ENCODE measurements at regions not wholly inside any gene's neighbourhood (a gene's known extent, or its start where the extent isn't known, plus 50 kb on each side); places are given as distances from the start of the nearest gene placed in this dataset.

DNA sequence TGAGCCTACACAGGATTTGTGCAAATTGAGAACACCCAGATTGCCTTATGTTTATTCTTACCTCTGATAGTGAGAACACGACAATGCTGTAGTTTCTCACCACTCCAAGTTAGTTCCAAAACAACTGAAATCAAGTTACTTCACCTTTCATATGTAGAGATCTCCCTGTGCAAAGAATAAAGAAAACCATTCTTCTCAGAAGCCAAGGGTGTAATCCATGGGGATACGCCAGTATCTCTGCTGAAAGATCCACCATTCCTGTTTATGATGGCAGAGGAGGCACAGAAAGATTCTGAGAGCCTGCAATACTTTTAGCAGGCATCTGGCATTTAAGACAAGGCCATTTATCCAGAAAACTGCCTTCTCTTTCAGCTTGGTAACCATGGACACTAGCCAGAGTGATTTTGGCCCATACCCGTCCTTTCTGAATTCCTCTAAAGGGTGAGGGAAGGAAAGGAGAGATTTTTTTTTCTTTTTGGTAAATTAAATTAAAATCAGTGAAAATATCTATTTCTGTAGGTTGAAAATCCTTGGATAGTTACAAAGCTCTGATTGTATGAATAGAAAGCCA is 355.4 kb upstream of the FAR2 start:
- no peak for DNase-seq (ENCODE audit: low read depth)
- no peak for TF ChIP-seq CTCF (IDR thresholded peaks at IDR 0.05; ENCODE audit: low read depth, low read length, missing control alignments)
- H3K4me3 ChIP-seq (ENCODE audit: low read depth, low read length) = no peak overlapping the region

GRCh38 chr12:28794211-28794610 is 354.9 kb upstream of the FAR2 start:
- no peak for DNase-seq (ENCODE audit: low read depth)
- TF ChIP-seq CTCF (IDR thresholded peaks at IDR 0.05; ENCODE audit: low read depth, low read length, missing control alignments) = no peak

DNA sequence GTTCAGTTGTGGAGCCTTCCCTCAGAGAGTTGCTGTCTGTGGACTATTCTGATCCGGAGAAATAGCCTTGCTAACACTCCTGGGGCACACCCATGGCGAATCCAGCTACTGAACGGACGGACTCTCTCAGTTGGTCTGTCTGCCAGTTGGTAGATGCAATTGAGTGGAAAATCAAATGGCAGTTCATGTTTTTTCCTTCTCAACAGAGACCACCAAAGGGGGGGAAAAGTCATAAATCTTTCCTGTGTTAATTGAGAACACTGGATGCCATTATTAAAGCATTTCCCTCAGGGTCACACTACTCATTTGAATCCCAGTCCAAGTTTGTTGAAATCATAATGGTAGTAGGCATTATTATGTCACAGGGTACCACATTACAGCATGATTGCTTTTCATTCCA is 354.3 kb upstream of the FAR2 start:
- no peak for TF ChIP-seq CTCF (IDR thresholded peaks at IDR 0.05; ENCODE audit: low read depth, low read length, missing control alignments)
- H3K4me3 ChIP-seq (ENCODE audit: low read depth, low read length) = no peak overlapping the region
- no peak for DNase-seq (ENCODE audit: low read depth)

More at GRCh38 chr12:28794211-28794610, 354.9 kb upstream of the FAR2 start:
- no peak overlapping the region for H3K4me3 ChIP-seq (ENCODE audit: low read depth, low read length)

DNA sequence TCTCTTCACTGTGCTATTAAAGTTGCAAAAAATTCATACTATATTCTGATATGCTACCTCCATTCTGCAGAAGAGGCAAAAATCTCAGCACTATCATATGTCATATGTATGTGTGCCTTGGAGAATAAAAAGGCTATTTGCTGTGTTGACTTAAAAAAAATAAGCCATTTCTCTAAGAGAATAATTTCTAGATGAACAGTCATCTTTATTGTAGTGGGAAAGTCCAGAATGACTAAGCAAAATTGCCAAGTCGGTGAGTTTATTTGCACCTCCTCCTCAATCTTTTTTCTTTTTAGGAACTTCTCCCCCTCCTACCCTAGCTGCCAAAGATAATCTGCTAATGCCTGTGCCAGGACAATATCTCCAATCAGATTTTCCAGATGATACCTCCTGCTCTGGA is 353.8 kb upstream of the FAR2 start:
- no peak for TF ChIP-seq CTCF (IDR thresholded peaks at IDR 0.05; ENCODE audit: low read depth, low read length, missing control alignments)
- no peak overlapping the region for H3K4me3 ChIP-seq (ENCODE audit: low read depth, low read length)
- DNase-seq (ENCODE audit: low read depth) = no peak

DNA sequence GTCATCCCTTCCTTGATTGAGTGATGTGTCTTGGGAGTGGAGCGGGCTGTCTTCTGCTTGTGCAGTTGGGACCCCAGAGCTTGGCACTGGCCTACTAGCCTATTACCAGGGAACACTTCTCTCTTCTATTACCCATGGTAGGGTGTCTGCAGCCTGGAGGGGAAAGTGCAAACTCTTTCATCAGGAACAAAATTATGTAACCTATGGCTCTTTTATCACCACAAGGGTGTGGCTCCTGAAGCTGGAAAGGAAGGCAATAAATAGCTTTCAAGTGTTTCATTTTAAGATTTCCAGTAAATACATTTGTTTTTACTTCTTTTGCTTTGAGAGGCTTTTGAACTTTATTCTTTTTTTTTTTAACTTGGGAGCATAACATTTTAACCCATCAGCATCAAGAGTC is 349.7 kb upstream of the FAR2 start:
- DNase-seq (ENCODE audit: low read depth) = no peak
- no peak overlapping the region for H3K4me3 ChIP-seq (ENCODE audit: low read depth, low read length)
- no peak for TF ChIP-seq CTCF (IDR thresholded peaks at IDR 0.05; ENCODE audit: low read depth, low read length, missing control alignments)

DNA sequence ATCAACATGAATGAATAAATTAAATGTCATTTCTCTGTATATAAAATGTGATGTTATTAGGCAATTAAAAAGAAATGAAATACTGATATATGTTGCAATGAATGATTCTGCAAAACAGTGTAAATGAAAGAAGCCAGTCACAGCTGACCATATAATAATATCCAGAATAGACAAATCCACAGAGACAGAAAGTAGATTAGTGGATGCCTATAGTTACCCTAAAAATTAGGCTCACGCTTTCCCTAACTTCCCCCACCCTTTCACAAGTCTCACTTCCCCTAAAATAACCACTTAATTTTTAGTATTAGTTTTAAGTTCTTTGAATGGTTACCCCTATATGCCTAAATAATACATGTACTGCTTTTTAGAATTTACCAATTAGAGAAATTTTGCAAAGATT is 348.9 kb upstream of the FAR2 start:
- TF ChIP-seq CTCF (IDR thresholded peaks at IDR 0.05; ENCODE audit: low read depth, low read length, missing control alignments) = no peak

GRCh38 chr12:28802706-28803438 is 346.2 kb upstream of the FAR2 start:
- H3K4me3 ChIP-seq (ENCODE audit: low read depth, low read length) = no peak overlapping the region
- DNase-seq (ENCODE audit: low read depth) = no peak
- no peak for TF ChIP-seq CTCF (IDR thresholded peaks at IDR 0.05; ENCODE audit: low read depth, low read length, missing control alignments)

More for the DNA sequence above, 348.9 kb upstream of the FAR2 start:
- DNase-seq (ENCODE audit: low read depth) = no peak
- H3K4me3 ChIP-seq (ENCODE audit: low read depth, low read length) = no peak overlapping the region

Data from GM12864 (cell line).